Astrocyte (in vitro differentiated cells and primary cell): ENCODE measurements at regions not wholly inside any gene's neighbourhood (a gene's known extent, or its start where the extent isn't known, plus 50 kb on each side); places are given as distances from the start of the nearest gene placed in this dataset.

Experiments
- DNase-seq: peaks from one replicate; pipeline ENCODE4 v3.0.0-alpha.2; 2010; ENCODE audit warnings: low read depth
- FAIRE-seq: peaks from 2 replicates; lab custom pipeline; 2011; peaks lifted over from hg19 to GRCh38; lab: Jason Lieb, UNC
- H2AFZ ChIP-seq: 2 replicates; pipeline ENCODE4 v1.6.0; 2012; ENCODE audit warnings: low read depth, low read length, inconsistent platforms
- H3K27ac ChIP-seq: 2 replicates; pipeline ENCODE4 v1.5.1; 2011; ENCODE audit warnings: low read depth, low read length, inconsistent platforms
- H3K27me3 ChIP-seq: 2 replicates; pipeline ENCODE4 v1.6.0; 2011; ENCODE audit warnings: low read length, inconsistent platforms; ENCODE audit not compliant: insufficient read depth
- H3K36me3 ChIP-seq: 2 replicates; pipeline ENCODE4 v1.5.1; 2011; ENCODE audit warnings: low read length, inconsistent platforms; ENCODE audit not compliant: insufficient read depth
- H3K4me1 ChIP-seq: 2 replicates; pipeline ENCODE4 v1.5.1; 2011; ENCODE audit warnings: low read length, inconsistent platforms; ENCODE audit not compliant: insufficient read depth
- H3K4me2 ChIP-seq: 2 replicates; pipeline ENCODE4 v1.6.0; 2012; ENCODE audit warnings: low read length, inconsistent platforms
- H3K4me3 ChIP-seq: 2 replicates; pipeline ENCODE4 v1.5.1; 2011; ENCODE audit warnings: low read depth, mild to moderate bottlenecking, low read length, inconsistent platforms; ENCODE audit not compliant: insufficient read depth
- H3K79me2 ChIP-seq: 2 replicates; pipeline ENCODE4 v1.6.0; 2012; ENCODE audit warnings: mild to moderate bottlenecking, low read length, inconsistent platforms; ENCODE audit not compliant: insufficient read depth
- H3K9ac ChIP-seq: 2 replicates; pipeline ENCODE4 v1.6.0; 2012; ENCODE audit warnings: mild to moderate bottlenecking, low read length, inconsistent platforms
- H3K9me3 ChIP-seq: 2 replicates; pipeline ENCODE4 v1.5.1; 2012; ENCODE audit warnings: low read depth, mild to moderate bottlenecking, low read length, inconsistent platforms; ENCODE audit not compliant: insufficient read depth
- H4K20me1 ChIP-seq: 2 replicates; pipeline ENCODE4 v1.6.0; 2012; ENCODE audit warnings: low read length, inconsistent platforms; ENCODE audit not compliant: insufficient read depth
- H3K27ac Mint-ChIP-seq: one replicate; pipeline ENCODE4 v1.8.0; 2021; ENCODE audit warnings: mild to moderate bottlenecking, mixed read lengths; ENCODE audit not compliant: unreplicated experiment
- H3K27me3 Mint-ChIP-seq: one replicate; pipeline ENCODE4 v1.8.0; 2021; ENCODE audit warnings: low read depth, mixed read lengths; ENCODE audit not compliant: unreplicated experiment
- H3K36me3 Mint-ChIP-seq: one replicate; pipeline ENCODE4 v1.8.0; 2021; ENCODE audit warnings: low read depth, mixed read lengths; ENCODE audit not compliant: unreplicated experiment
- H3K4me1 Mint-ChIP-seq: one replicate; pipeline ENCODE4 v1.8.0; 2021; ENCODE audit warnings: low read depth, mixed read lengths; ENCODE audit not compliant: unreplicated experiment
- H3K4me3 Mint-ChIP-seq: one replicate; pipeline ENCODE4 v1.8.0; 2021; ENCODE audit warnings: mild to moderate bottlenecking, moderate library complexity, mixed read lengths; ENCODE audit not compliant: unreplicated experiment
- H3K9me3 Mint-ChIP-seq: one replicate; pipeline ENCODE4 v1.8.0; 2021; ENCODE audit warnings: mild to moderate bottlenecking, mixed read lengths; ENCODE audit not compliant: unreplicated experiment
- EZH2 ChIP-seq: IDR thresholded peaks from 2 replicates; pipeline ENCODE4 v1.6.1; 2012; ENCODE audit warnings: mild to moderate bottlenecking, low read length, inconsistent platforms; ENCODE audit not compliant: insufficient read depth
- TF ChIP-seq, protein P1 (sequence below): IDR thresholded peaks from 2 replicates; pipeline ENCODE4 v1.5.1; 2011; ENCODE audit warnings: low read depth, mild to moderate bottlenecking, inconsistent platforms, low read length, moderate library complexity; ENCODE audit not compliant: insufficient read depth

- TF ChIP-seq EZH2: no peak
- TF ChIP-seq, protein P1, sequence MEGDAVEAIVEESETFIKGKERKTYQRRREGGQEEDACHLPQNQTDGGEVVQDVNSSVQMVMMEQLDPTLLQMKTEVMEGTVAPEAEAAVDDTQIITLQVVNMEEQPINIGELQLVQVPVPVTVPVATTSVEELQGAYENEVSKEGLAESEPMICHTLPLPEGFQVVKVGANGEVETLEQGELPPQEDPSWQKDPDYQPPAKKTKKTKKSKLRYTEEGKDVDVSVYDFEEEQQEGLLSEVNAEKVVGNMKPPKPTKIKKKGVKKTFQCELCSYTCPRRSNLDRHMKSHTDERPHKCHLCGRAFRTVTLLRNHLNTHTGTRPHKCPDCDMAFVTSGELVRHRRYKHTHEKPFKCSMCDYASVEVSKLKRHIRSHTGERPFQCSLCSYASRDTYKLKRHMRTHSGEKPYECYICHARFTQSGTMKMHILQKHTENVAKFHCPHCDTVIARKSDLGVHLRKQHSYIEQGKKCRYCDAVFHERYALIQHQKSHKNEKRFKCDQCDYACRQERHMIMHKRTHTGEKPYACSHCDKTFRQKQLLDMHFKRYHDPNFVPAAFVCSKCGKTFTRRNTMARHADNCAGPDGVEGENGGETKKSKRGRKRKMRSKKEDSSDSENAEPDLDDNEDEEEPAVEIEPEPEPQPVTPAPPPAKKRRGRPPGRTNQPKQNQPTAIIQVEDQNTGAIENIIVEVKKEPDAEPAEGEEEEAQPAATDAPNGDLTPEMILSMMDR: no peak
- H3K4me1 Mint-ChIP-seq: no peaks in the 10 kb centered on the region
- Histone ChIP-seq H3K4me3 (no peak overlapping the region), H3K27me3 (no peaks in the 10 kb centered on the region), H3K9ac (no peak overlapping the region), H3K27ac (no peak overlapping the region), H2AFZ (no peak overlapping the region), H3K79me2 (no peaks in the 10 kb centered on the region), H3K4me1 (no peaks in the 10 kb centered on the region), H3K9me3 (no peaks in the 10 kb centered on the region), H3K4me2 (no peak overlapping the region), H3K36me3 (no peaks in the 10 kb centered on the region), H4K20me1 (no peaks in the 10 kb centered on the region)
- peaks cover 2% of the 10 kb centered on the region for H3K27me3 Mint-ChIP-seq
- H3K36me3 Mint-ChIP-seq: no peaks in the 10 kb centered on the region
- FAIRE-seq (no peak), DNase-seq (no peak)
- H3K4me3 Mint-ChIP-seq: no peak overlapping the region
- no peak overlapping the region for H3K27ac Mint-ChIP-seq
- H3K9me3 Mint-ChIP-seq: peaks cover 3% of the 10 kb centered on the region
Measured at GRCh38 chr7:91731976-91732375, 148.5 kb downstream of the MTERF1 start.

- Mint-ChIP-seq H3K27ac (no peak overlapping the region), H3K36me3 (no peaks in the 10 kb centered on the region), H3K9me3 (peaks cover 6% of the 10 kb centered on the region), H3K4me3 (no peak overlapping the region), H3K27me3 (peaks cover 2% of the 10 kb centered on the region), H3K4me1 (no peaks in the 10 kb centered on the region)
- no peak overlapping the region for H3K4me3 ChIP-seq
- H3K9ac ChIP-seq: no peak overlapping the region
- no peaks in the 10 kb centered on the region for H3K4me1 ChIP-seq
- H2AFZ ChIP-seq: no peak overlapping the region
- TF ChIP-seq EZH2: no peak
- TF ChIP-seq, protein P1: no peak
- no peaks in the 10 kb centered on the region for H3K27me3 ChIP-seq
- H4K20me1 ChIP-seq: no peaks in the 10 kb centered on the region
- FAIRE-seq: no peak
- no peak overlapping the region for H3K4me2 ChIP-seq
- no peaks in the 10 kb centered on the region for H3K79me2 ChIP-seq
- DNase-seq: no peak
- H3K36me3 ChIP-seq: no peaks in the 10 kb centered on the region
- H3K9me3 ChIP-seq: no peaks in the 10 kb centered on the region
- no peak overlapping the region for H3K27ac ChIP-seq
Measured at GRCh38 chr7:91749418-91749817, 131.1 kb downstream of the MTERF1 start.

GRCh38 chr7:91750091-91750490, 130.4 kb downstream of the MTERF1 start:
- TF ChIP-seq, protein P1: no peak
- no peak for TF ChIP-seq EZH2
- peaks cover 2% of the 10 kb centered on the region for H3K27me3 Mint-ChIP-seq
- FAIRE-seq: no peak

More at GRCh38 chr7:91750091-91750490, 130.4 kb downstream of the MTERF1 start:
- no peaks in the 10 kb centered on the region for H3K27me3 ChIP-seq
- H2AFZ ChIP-seq: no peak overlapping the region
- no peak overlapping the region for H3K9ac ChIP-seq
- no peaks in the 10 kb centered on the region for H3K36me3 ChIP-seq
- no peaks in the 10 kb centered on the region for H3K79me2 ChIP-seq
- Mint-ChIP-seq H3K36me3 (no peaks in the 10 kb centered on the region), H3K27ac (no peak overlapping the region), H3K9me3 (peaks cover 6% of the 10 kb centered on the region), H3K4me3 (no peak overlapping the region), H3K4me1 (no peaks in the 10 kb centered on the region)
- no peaks in the 10 kb centered on the region for H4K20me1 ChIP-seq
- H3K4me3 ChIP-seq: no peak overlapping the region
- no peak overlapping the region for H3K4me2 ChIP-seq
- DNase-seq: no peak
- H3K4me1 ChIP-seq: no peaks in the 10 kb centered on the region
- H3K9me3 ChIP-seq: no peaks in the 10 kb centered on the region
- no peak overlapping the region for H3K27ac ChIP-seq
